NOMO-1 treated with DMSO at 0.1 percent for 48 hours (cell line): ENCODE measurements at regions not wholly inside any gene's neighbourhood (a gene's known extent, or its start where the extent isn't known, plus 50 kb on each side); places are given as distances from the start of the nearest gene placed in this dataset.

Experiments used
- DNase-seq: peaks from one replicate; lab custom pipeline; 2025; ENCODE audit not compliant: unreplicated experiment; lab: John Stamatoyannopoulos, UW

DNA sequence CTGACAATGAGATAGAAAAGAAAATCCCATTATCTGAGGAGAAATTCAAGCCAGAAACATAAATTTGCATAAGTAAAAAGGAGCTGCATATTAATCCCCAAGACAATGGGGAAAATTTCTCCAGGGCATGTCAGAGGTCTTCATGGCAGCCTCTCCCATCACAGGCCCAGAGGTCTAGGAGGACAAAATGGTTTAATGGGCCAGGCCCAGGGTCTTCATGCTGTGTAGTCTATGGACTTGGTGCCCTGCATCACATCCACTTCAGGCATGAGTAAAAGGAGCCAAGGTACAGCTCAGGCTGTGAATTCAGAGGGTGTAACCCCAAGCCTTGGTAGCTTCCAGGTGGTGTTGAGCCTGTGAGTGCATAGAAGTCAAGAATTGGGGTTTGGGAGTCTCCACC is 1097.2 kb upstream of the RAG2 start:
- no peak for DNase-seq

DNA sequence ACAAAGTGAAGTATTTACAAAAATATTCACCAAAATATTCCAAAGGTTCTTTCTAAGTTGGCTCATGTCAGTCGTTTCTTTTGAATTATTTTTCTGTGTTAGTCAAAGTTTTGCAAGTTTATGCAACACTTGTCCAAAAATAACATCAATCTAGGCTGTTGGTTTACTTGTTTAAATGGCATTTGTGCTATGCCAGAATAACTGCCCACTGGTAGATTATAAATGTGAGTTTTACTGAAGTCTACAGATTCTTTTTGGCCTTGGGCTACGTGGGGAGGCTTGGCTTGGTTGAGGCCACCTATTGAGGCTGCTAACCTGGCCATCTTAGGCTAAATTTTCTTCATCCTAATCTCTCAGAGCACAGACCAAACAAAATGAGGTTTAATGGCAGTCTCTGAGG is 1091.9 kb upstream of the RAG2 start:
- no peak for DNase-seq

DNA sequence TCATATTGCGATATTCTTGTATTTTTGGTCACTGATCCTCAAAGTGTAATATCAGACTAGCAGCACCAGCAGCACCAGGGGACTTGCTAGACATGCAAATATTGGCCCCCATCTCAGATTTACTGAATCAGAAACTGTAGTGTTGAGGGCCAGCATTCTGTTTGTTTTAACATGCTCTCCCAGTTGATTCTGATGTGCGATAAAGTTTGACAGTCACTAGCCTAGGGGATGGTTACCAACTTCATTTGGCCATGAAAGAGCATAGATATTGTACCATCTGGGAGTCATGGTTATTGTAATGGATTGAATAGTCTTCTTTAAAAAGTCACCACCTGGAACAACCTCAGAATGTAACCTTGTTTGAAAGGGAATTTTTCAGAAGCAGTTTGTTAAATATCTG is 1090.4 kb upstream of the RAG2 start:
- no peak for DNase-seq

DNA sequence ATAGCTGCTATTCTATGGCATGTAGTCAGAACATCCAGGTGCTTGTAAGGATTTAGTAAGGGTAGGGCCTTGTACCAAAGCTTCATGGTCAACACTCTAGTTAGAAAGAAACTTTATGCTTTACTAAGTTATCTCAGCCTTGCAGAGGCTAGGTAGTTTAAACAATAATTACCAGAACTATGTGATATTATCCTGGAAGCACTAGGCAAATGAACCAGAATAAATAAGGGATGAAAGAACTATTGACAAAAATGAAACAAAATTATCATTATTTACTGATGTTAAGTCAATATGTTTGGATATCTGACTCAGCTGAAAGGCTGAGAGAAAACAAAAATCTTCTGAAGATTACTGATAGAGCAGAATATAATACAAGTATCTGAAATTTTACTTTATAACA is 1089.1 kb upstream of the RAG2 start:
- DNase-seq = no peak

DNA sequence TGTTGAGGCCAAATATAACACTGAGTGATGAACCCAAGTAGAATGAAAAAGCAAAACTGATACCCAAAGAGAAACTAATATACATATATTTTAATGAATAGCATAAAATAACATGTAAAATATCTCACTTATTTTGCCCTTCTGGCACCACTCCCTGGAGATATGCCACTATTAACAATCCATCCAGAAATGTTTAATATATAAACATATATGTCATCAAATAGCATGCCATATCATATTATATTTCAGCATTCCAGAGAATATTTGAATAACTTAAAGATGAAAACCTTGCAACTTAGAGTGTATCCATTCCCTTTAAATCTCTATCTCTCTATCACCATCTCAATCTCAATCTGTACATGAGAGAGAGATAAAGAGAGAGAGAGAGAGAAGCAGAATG is 1073.3 kb upstream of the RAG2 start:
- no peak for DNase-seq

DNA sequence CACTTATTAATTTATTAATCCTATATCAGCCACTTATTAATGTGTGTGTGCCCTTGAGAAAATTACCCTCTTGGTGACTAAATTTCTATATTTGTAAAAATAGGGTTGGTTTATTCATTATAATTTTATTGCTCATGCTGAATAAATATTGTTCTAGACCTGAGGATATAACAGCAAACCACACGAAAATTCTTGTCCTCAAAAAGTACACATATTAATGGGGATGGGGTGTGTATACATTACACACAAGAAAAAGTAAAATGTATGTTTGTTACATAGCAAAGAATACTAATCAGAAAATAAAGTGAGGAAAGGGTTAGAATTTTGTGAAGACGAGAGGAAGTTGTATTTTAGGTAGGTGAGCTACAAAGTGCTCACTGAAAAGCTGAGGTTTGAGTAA is 1068.9 kb upstream of the RAG2 start:
- no peak for DNase-seq

DNA sequence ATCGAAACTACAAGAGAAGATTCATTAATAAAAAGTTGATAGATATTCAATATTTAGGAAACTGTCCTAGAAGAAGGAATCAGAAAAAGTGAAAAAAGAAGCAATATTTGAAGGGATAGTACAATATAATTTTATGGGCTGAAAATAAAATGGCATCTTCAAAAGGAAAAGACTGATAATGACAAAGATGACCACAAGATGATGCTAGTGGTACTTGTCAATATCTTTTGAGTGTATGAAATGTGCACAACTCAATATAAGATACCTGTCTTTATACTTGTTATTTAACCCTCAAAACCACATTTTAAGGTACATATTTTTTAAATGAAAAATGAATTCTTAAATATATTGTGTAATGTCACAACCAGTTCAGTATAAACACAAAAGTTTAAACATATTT is 1059.6 kb upstream of the RAG2 start:
- no peak for DNase-seq

DNA sequence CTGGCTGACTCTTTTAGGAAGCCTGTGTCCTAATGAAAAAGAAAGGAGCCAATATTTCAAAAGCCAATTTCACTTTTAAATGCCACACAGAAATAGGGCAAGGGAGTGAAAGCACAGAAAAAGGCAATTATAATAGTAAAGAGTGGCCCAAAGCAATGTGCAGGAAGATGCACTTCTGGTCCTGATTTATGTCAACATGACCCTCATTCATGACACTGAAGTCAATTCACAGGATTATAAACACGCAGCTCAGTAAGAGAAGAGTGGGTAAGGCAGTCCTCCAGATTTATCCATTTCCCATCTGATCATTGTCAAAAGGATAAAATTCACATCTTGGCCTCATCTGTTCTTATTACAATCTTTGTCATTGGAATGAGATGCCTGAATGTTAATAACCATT is 1049.7 kb upstream of the RAG2 start:
- no peak for DNase-seq

DNA sequence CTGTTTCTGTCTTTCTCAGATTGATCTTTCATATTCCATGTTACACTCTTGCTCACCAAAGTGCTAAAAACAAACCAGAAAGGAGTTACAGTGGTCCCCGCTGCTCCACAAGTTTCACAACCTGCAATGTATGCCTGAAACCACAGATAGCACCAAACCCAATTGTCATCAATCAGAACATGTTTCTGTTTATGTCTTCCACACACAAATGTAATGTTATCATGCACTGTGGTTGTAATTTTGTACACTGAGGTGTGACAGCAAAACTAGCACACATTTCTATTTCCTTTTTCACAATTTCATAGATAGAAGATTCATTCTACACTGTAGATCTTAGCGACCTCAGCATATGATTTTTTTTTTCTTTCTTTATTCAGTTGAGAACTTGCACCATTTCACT is 1045.9 kb upstream of the RAG2 start:
- no peak for DNase-seq

DNA sequence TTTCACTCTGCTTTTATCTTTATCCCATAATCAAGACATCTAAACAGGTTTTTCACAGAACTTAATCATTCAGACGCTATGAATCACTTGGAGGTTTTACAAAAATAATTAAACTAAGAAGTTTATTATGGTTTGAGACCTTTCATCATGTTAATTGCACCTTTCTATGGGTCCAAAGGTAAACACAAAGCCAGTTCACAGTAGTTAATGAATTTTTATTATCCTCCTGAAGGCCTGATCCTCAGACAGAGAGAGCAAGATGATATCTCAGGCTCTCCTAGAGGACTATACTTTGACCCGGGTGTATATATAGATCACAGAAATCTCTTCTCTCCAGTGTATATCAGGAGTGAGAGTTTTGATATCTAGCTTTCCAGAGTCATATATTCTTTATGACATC is 1044.3 kb upstream of the RAG2 start:
- no peak for DNase-seq

DNA sequence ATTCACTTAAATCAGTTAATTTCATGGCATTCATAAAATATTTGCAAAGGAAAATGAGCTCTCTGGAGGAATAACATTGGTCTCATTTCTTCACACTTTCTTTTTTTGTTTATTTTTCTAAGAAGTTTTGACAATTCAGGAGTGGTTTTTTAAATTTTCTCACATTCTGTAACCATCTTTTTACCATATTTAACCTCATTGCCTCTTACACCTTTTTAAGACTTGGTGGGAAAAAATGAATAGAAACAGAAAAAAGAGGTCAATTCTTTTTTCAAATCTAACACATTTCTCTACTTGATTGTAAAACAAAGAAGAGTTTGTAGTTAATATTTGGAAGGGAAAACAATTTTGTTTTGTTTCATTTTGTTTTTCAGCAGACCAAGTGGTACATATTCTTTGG is 1034.7 kb upstream of the RAG2 start:
- no peak for DNase-seq

DNA sequence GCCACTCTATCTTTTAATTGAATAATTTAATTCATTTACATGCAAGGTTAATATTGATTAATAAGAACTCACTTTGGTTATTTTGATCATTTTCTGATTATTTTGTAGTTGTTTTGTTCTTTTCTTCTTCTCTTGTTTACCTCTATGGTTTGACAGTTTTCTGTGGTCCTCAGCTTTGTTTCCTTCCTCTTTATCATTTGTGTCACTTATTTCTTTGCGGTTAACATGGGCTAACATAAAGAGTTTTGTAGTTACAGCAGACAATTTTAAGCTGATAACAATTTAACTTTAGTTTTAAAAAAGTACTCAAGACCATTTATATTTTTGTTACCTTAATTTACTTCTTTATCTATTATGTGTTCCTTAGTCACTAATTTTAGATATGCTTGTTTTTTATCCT is 1032.8 kb upstream of the RAG2 start:
- DNase-seq = peak; percentile 31

DNA sequence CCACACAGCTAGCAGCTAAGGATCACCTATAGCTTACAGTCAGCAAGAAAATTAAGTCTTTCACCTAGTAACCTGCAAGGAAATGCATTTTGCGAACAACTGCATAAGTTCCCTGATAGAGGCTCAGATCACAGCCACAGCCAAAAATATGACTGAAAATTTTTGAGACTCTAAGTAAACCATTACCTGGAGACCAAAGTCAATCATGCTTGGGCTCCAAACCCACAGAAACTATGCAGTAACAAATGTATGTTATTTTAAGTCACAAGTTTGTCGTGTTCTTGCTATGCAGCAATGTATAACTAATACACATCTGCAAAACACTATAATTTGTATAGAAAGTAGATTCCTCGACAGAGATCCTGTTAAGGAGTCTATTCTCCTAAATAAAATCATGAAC is 1025.7 kb upstream of the RAG2 start:
- DNase-seq = no peak

DNA sequence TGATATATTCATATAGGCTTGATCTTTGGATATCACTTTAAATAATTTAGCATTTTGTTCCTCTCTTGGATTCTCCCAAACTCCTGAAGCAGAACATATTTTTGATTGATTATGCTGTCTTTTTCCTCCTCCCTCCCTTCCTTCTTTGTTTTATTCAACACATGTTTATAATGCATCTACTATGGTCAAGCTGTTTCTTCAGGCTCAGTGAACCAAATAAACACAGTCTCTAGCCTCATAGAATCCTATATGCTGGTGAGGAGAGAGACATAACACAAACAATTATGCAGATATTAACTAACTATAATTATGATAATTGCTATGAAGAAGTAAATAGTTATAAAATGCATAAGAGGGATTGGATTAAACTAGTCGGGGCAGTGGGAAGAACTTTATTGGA is 1023.6 kb upstream of the RAG2 start:
- no peak for DNase-seq

DNA sequence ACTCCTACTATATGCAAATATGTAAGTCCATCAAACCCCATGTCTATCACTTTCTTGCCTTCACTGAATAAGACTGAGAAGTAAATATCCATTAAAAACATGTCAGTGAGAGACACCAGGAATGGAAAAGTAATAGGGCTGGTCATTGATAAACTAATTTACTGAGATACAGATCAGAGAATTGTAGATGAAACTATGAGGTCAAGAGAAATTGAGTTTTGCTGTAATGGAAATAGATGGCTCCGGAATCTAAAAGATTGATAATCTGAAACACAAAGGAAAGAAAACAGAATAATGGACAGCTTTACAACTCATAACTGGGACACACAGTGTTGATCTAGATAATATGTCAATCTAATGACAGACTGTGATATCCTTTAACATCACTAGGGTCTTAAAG is 1018.3 kb upstream of the RAG2 start:
- DNase-seq = no peak

DNA sequence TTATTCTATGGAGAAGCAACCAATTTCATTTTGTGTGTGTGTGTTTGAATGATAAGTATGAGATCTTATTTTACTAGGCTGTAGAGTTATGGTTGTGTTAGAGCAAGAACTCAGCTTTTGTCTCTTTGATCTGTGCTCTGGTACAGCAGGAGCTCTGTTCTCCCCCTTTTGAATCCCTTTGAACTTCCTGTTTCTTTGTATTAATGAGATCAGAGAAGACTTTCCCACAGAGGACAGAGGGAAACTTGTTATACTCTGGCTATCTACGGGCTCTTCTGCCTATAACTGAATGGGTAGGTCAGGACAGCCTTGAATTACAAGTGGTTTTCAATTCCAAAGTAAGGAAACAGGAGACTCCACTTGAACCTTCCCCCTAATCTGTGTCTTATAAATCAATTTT is 1015.0 kb upstream of the RAG2 start:
- DNase-seq = no peak

DNA sequence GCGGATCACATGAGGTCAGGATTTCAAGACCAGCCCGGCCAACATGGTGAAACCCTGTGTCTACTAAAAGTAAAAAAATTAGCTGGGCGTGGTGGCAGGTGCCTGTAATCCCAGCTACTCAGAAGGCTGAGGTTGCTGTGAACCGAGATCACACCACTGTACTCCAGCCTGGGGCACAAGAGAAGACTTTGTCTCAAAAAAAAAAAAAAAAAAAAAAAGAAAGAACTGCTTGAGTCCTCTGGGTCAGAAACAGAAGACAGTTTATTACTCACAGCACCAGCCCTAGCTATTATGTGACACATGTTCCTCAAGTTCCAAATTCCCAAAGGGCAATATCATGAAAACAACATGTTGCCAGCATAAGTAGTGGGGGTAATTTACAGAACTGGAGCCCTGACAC is 1014.1 kb upstream of the RAG2 start:
- no peak for DNase-seq

DNA sequence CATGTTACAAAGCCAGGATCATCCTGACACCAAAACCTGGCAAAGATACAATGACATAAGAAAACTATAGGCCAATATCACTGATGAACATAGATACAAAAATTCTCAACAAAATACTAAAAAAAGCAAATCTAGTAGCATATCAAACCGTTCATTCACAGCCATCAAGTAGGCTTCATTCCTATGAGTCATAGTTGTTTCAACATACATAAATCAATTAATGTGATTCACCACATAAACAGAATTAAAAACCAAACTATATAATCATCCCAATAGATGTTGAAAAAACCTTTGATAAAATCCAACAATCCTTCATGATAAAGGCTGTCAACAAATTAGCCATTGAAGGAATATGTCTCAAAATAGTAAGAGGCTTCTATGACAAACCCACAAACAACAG is 1007.2 kb upstream of the RAG2 start:
- DNase-seq = no peak

DNA sequence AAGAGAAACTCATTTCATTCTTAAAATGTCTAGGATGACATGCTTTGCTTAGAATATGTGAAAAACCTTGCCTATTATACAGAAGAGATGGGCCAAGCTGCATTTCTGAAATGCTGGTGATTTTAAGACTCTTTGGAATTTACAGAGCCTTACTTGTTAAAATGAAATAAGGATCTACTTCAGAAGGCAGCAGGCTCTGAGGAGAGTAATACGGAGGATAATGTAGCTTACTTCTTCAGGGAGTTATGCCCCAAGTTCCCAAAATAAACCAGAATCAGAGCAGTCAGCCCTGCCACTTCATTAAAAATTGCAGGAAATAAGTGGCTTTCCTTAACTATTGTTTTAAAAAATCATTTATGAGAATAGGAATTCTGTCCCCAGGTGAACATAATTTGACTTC is 1000.3 kb upstream of the RAG2 start:
- DNase-seq = no peak

DNA sequence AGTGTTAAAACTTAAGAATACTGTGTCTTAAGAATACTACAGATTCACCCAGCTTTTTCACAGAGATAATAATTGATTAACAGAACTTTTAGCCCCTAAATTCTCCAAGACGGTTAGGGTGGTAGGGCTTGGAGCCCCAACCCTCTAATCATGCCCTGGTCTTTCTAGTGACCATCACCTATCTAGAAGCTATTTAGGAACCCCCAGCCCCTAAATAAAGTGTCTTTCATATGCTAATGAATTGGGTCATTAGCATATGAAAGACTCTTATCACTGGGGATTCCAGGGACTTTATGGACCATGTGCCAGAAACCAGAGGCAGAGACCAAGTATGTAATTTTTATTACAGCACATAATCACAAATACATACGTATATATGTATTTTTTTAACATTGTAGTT is 999.7 kb upstream of the RAG2 start:
- DNase-seq = no peak

DNA sequence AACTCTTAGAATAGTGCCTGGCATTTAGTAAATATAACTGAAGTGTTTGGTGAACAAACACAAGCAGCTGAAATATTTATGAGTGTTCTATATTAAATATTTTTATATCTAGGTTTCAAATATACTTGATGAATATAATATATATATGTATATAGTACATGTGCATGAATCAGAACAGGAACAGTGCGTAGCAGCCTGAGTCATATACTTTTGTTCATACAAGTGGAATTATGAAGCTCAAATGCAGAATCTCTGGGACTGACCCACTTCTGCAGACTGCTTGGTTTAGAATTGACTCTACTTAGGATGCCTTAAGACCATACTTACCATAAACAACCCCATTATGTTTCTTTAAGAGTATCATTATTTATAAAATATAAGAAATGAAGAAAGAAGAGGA is 997.8 kb upstream of the RAG2 start:
- DNase-seq = no peak

DNA sequence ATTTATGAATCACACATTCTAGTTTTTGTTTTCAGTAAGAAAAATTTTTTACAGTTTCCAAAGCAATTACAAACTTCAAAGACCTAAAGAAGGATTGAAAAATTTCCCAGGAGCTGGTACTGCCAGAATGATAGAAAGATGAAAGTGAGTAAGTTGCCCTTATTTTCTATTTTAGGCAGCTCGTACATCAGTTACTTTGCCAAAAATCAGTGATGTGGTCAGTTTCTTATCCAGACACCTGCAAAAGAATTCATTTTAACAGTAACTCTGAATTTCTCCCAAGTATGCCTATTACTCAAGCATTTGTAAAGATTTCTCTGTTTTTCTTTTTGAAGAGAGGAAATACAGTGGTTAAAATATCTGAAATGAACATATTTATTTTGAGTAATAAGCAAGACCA is 976.3 kb upstream of the RAG2 start:
- DNase-seq = no peak

DNA sequence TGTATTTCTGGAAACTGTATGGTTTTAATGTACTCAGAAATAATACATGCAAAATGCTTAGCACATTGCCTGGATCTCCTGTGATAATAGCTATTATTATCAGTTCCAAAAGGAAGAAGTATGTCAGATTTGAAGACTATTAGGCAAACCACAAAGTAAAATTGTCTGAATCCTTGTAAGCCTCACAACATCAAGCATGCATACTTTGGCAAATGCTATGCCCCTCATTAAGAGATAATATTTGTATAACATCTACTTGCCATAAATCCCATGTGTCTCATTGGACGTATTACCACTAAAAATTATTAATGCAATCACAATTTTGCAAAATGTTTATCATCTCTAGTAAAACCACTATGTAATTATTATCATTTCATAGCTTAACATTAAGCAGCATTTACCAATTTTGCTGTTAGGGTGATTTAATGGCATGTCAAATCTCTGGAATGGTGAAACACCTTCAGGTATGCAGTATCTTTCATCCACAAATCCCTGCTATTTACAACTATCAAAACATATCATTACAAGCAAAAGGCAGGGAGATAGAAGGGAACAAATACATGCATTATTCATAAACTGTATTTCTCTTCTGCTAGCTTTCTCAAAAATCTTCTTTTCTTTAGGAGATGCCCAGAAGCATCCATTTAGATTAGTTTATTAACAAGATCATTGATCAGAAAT is 974.6 kb upstream of the RAG2 start:
- DNase-seq = no peak

DNA sequence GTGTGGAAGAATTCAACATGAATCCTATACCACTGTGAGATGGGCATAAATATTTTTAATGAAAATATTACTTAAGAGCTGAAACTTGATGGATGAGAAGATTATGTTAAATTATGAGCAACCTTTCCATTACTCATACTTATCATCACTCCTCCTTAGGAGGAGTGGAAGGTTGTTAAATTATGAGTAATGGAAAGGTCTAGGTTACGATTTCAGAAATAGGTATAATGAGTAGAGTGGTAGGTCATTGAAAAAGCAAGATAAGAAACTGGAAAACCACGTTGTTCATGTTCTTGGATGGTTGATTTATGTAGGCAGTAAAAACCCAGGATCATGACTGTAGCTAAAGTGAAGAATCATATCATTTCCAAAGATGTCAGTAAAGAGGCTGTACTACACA is 973.2 kb upstream of the RAG2 start:
- no peak for DNase-seq
